ENCODE measurements at regions not wholly inside any gene's neighbourhood (a gene's known extent, or its start where the extent isn't known, plus 50 kb on each side); places are given as distances from the start of the nearest gene placed in this dataset.

DNA sequence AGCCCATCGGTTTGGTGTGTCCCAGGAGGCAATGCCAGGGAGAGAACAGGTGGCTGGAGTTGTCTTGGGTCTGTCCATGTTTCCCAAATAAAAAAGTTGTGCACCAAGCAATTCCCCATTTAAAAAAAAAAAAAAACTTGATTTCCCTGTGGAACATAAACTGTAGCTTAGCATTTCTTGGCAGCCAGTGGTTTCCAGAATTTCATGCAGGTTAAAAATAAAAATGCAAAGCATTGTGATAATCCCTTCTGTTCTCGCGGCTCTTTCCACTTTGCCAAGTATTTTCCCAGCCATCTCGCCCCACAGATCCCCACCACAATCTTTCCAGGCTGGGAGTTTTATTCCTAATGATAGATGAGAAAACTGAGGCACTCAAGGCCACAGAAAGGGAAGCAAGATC lies 51.4 kb upstream of the MSX1 start:
- TF ChIP-seq, protein P1, sequence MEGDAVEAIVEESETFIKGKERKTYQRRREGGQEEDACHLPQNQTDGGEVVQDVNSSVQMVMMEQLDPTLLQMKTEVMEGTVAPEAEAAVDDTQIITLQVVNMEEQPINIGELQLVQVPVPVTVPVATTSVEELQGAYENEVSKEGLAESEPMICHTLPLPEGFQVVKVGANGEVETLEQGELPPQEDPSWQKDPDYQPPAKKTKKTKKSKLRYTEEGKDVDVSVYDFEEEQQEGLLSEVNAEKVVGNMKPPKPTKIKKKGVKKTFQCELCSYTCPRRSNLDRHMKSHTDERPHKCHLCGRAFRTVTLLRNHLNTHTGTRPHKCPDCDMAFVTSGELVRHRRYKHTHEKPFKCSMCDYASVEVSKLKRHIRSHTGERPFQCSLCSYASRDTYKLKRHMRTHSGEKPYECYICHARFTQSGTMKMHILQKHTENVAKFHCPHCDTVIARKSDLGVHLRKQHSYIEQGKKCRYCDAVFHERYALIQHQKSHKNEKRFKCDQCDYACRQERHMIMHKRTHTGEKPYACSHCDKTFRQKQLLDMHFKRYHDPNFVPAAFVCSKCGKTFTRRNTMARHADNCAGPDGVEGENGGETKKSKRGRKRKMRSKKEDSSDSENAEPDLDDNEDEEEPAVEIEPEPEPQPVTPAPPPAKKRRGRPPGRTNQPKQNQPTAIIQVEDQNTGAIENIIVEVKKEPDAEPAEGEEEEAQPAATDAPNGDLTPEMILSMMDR (IDR thresholded peaks at IDR 0.05; ENCODE audit: low read depth, low read length), result no peak
- H3K27me3 ChIP-seq, result no peaks in the 10 kb centered on the region
- H3K36me3 ChIP-seq, result no peaks in the 10 kb centered on the region
- DNase-seq (ENCODE audit: low read depth in 1 of 2, low spot score in 1 of 2), result no peak
- H3K9me3 ChIP-seq (ENCODE audit: low read depth), result no peaks in the 10 kb centered on the region
- H3K27ac ChIP-seq, result no peak overlapping the region
- no peak overlapping the region for H3K4me3 ChIP-seq
- H3K4me1 ChIP-seq (ENCODE audit: low read depth), result no peaks in the 10 kb centered on the region

DNA sequence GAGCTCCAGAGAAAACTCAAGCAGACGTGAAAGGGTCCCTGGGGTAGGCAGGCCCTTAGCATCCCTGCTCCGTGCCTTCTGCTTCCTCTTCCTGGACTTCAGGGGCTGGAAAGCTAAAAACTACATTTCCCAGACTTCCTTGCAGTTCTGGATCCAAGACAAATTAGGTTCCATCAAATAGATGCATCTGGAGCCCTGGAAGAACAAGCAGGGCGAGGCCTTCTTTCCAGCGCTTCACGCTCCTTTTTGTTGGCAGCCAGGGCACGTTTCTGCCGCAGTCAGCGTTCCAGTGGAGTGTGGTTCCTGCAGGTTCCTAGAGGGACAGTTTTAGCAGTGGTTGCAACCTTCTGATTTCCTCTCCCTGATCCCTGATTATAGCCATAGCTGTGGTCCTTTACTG lies 53.6 kb upstream of the MSX1 start:
- TF ChIP-seq, protein P1 (IDR thresholded peaks at IDR 0.05; ENCODE audit: low read depth, low read length), result no peak
- H3K9me3 ChIP-seq (ENCODE audit: low read depth), result no peaks in the 10 kb centered on the region
- no peaks in the 10 kb centered on the region for H3K36me3 ChIP-seq
- no peak overlapping the region for H3K4me3 ChIP-seq
- H3K4me1 ChIP-seq (ENCODE audit: low read depth), result no peaks in the 10 kb centered on the region
- no peak for DNase-seq (ENCODE audit: low read depth in 1 of 2, low spot score in 1 of 2)
- no peaks in the 10 kb centered on the region for H3K27me3 ChIP-seq
- H3K27ac ChIP-seq, result no peak overlapping the region

- Histone ChIP-seq H3K4me3 (no peak overlapping the region), H3K9me3 (ENCODE audit: low read depth) (no peaks in the 10 kb centered on the region), H3K4me1 (ENCODE audit: low read depth) (no peaks in the 10 kb centered on the region), H3K27me3 (no peaks in the 10 kb centered on the region), H3K27ac (no peak overlapping the region), H3K36me3 (no peaks in the 10 kb centered on the region)
- no peak for DNase-seq (ENCODE audit: low read depth in 1 of 2, low spot score in 1 of 2)
- TF ChIP-seq, protein P1 (IDR thresholded peaks at IDR 0.05; ENCODE audit: low read depth, low read length), result no peak
Observed at GRCh38 chr4:4803912-4804296, 55.6 kb upstream of the MSX1 start.

DNA sequence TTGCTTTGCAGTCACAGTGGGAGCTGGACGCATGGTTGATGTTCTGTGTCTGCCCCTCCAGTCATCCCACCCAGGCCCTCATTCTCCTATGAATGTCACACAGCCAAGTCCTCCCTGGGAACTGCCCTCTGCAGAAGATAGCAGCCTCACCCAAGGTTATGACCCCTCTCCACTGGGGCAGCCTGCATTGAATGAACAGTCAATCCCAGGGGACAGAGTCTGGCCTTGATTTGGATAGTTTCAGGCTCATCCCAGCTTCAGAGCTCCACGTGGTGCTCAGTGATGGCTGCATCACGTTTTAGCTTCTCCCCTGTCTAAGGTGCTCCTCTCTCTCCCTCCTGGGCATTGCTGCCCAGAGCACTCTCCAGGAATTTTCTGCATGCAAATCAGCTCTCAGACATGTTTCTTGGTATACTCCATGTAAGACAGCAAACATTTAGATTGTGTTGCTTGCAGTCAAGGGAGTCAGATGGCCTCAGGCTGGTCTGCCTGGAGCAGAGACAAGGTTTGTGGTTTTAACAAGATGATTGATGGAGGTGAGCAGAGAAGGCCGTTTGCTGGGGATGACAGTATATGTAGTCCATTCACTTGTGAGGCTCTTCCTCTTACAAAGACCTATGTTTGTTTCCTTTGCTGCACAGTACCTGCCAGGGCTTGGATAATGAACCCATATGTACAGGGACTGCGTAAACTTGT lies 56.1 kb upstream of the MSX1 start:
- Histone ChIP-seq H3K9me3 (ENCODE audit: low read depth) (no peaks in the 10 kb centered on the region), H3K27me3 (no peaks in the 10 kb centered on the region)

GRCh38 chr4:4800646-4801408 lies 58.6 kb upstream of the MSX1 start:
- no peak overlapping the region for H3K4me3 ChIP-seq
- no peaks in the 10 kb centered on the region for H3K9me3 ChIP-seq (ENCODE audit: low read depth)
- no peaks in the 10 kb centered on the region for H3K36me3 ChIP-seq
- TF ChIP-seq, protein P1 (IDR thresholded peaks at IDR 0.05; ENCODE audit: low read depth, low read length), result no peak
- no peaks in the 10 kb centered on the region for H3K4me1 ChIP-seq (ENCODE audit: low read depth)
- peak in 1 of 2 donors; percentile 27 for DNase-seq (ENCODE audit: low read depth in 1 of 2, low spot score in 1 of 2)
- H3K27me3 ChIP-seq, result no peaks in the 10 kb centered on the region
- no peak overlapping the region for H3K27ac ChIP-seq

More for the DNA sequence above, 56.1 kb upstream of the MSX1 start:
- no peak overlapping the region for H3K4me3 ChIP-seq
- H3K36me3 ChIP-seq, result no peaks in the 10 kb centered on the region
- H3K27ac ChIP-seq, result no peak overlapping the region
- no peak for DNase-seq (ENCODE audit: low read depth in 1 of 2, low spot score in 1 of 2)
- H3K4me1 ChIP-seq (ENCODE audit: low read depth), result no peaks in the 10 kb centered on the region
- TF ChIP-seq, protein P1 (IDR thresholded peaks at IDR 0.05; ENCODE audit: low read depth, low read length), result no peak
